ENCODE measurements at regions not wholly inside any gene's neighbourhood (a gene's known extent, or its start where the extent isn't known, plus 50 kb on each side); places are given as distances from the start of the nearest gene placed in this dataset.

GRCh38 chr1:194256010-194256409 is 1069.6 kb upstream of the B3GALT2 start:
- no peak for DNase-seq (ENCODE audit: low read depth)
- no peak for FAIRE-seq
- Histone ChIP-seq H3K4me3 (ENCODE audit: low read depth, low read length) (no peak overlapping the region), H3K36me3 (ENCODE audit: control insufficient read depth, insufficient read depth, low read length) (no peaks in the 10 kb centered on the region), H3K27me3 (ENCODE audit: control insufficient read depth, insufficient read depth, low read length) (no peaks in the 10 kb centered on the region)
- TF ChIP-seq CTCF (IDR thresholded peaks at IDR 0.05; ENCODE audit: insufficient read depth, low read length, severe bottlenecking): no peak

- no peak for TF ChIP-seq CTCF (IDR thresholded peaks at IDR 0.05; ENCODE audit: insufficient read depth, low read length, severe bottlenecking)
- no peak for FAIRE-seq
Observed at GRCh38 chr1:194252199-194252598, 1065.8 kb upstream of the B3GALT2 start.

GRCh38 chr1:194241215-194241614 is 1054.8 kb upstream of the B3GALT2 start:
- DNase-seq (ENCODE audit: low read depth) (no peak), FAIRE-seq (no peak)
- no peaks in the 10 kb centered on the region for H3K27me3 ChIP-seq (ENCODE audit: control insufficient read depth, insufficient read depth, low read length)
- TF ChIP-seq CTCF (IDR thresholded peaks at IDR 0.05; ENCODE audit: insufficient read depth, low read length, severe bottlenecking): no peak
- H3K4me3 ChIP-seq (ENCODE audit: low read depth, low read length): no peak overlapping the region
- no peaks in the 10 kb centered on the region for H3K36me3 ChIP-seq (ENCODE audit: control insufficient read depth, insufficient read depth, low read length)

More at GRCh38 chr1:194252199-194252598, 1065.8 kb upstream of the B3GALT2 start:
- no peaks in the 10 kb centered on the region for H3K27me3 ChIP-seq (ENCODE audit: control insufficient read depth, insufficient read depth, low read length)
- H3K4me3 ChIP-seq (ENCODE audit: low read depth, low read length): no peak overlapping the region
- H3K36me3 ChIP-seq (ENCODE audit: control insufficient read depth, insufficient read depth, low read length): no peaks in the 10 kb centered on the region
- DNase-seq (ENCODE audit: low read depth): peak; percentile 5

- DNase-seq (ENCODE audit: low read depth): peak; percentile 5
- no peak for TF ChIP-seq CTCF (IDR thresholded peaks at IDR 0.05; ENCODE audit: insufficient read depth, low read length, severe bottlenecking)
- no peak for FAIRE-seq
- no peaks in the 10 kb centered on the region for H3K27me3 ChIP-seq (ENCODE audit: control insufficient read depth, insufficient read depth, low read length)
- no peaks in the 10 kb centered on the region for H3K36me3 ChIP-seq (ENCODE audit: control insufficient read depth, insufficient read depth, low read length)
- no peak overlapping the region for H3K4me3 ChIP-seq (ENCODE audit: low read depth, low read length)
Observed at GRCh38 chr1:194233069-194233468, 1046.7 kb upstream of the B3GALT2 start.

- Histone ChIP-seq H3K4me3 (ENCODE audit: low read depth, low read length) (no peak overlapping the region), H3K27me3 (ENCODE audit: control insufficient read depth, insufficient read depth, low read length) (no peaks in the 10 kb centered on the region), H3K36me3 (ENCODE audit: control insufficient read depth, insufficient read depth, low read length) (no peaks in the 10 kb centered on the region)
- no peak for TF ChIP-seq CTCF (IDR thresholded peaks at IDR 0.05; ENCODE audit: insufficient read depth, low read length, severe bottlenecking)
- DNase-seq (ENCODE audit: low read depth) (no peak), FAIRE-seq (no peak)
Observed at GRCh38 chr1:194230351-194231144, 1044.1 kb upstream of the B3GALT2 start.

- no peak for TF ChIP-seq CTCF (IDR thresholded peaks at IDR 0.05; ENCODE audit: insufficient read depth, low read length, severe bottlenecking)
- Histone ChIP-seq H3K36me3 (ENCODE audit: control insufficient read depth, insufficient read depth, low read length) (no peaks in the 10 kb centered on the region), H3K27me3 (ENCODE audit: control insufficient read depth, insufficient read depth, low read length) (no peaks in the 10 kb centered on the region), H3K4me3 (ENCODE audit: low read depth, low read length) (no peak overlapping the region)
- DNase-seq (ENCODE audit: low read depth): no peak
- no peak for FAIRE-seq
Observed at GRCh38 chr1:194228427-194228826, 1042.0 kb upstream of the B3GALT2 start.

Measured in bronchial epithelial cell (primary cell).